GM18861 (cell line): ENCODE measurements at regions not wholly inside any gene's neighbourhood (a gene's known extent, or its start where the extent isn't known, plus 50 kb on each side); places are given as distances from the start of the nearest gene placed in this dataset.

Experiments
- ATAC-seq: cut with Tn5 transposase; IDR thresholded peaks from one replicate; pipeline ENCODE4 v1.9.1; 2021; ENCODE audit not compliant: unreplicated experiment

DNA sequence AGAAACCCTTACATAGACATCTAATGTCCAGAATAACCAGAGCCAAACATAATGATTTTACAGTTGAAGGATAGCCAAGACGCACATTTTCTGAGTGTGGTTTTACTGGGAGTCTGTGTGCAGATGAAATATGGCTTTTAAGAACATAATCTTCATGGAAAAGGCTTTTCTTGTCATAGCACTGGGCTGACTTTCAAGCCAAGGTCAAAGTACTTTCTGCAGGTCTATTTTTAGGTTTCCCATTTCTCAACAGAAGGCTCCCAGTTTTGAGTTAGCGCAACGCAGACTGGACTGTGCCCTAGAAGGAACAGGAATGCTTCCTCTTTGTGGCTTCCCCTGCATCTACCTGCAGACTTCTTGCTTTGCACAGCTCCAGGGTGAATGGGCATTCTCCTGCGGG, 92.3 kb upstream of the UPP2 start:
- no peak for ATAC-seq

DNA sequence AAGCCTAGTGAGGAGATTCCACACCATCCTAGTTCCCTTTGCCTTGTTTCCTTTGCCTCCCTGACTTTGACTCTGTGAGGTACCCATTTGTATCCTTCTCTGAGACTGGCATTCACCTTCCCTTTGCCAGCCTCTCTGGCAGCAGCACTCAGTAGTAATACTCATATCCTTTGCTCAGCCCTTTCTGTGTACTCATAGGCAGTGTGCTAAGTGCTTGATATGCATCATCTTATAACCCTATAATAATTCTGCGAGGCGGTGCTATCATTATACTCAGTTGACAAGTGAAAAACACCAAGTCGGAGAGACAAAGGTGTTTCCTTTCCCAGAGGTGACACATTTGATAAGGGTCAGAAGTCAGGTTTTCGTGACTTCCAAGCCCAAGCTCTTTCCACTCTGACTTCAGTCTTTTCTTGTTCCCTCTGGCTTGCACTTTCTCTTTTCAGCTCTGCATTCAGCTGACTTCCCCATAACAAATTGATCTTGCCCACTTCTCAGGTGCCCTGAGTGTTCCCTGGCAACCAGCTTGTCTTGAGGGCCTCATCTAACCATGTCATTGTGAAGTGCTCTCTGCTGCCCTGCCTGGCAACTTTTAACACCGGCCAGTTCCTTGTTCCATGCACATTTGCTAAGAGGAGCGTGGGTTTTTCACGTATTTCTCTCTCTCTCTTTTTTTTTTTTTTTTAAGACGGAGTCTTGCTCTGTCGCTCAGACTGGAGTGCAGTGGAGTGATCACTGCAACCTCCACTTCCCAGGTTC, 94.5 kb upstream of the UPP2 start:
- ATAC-seq = no peak

DNA sequence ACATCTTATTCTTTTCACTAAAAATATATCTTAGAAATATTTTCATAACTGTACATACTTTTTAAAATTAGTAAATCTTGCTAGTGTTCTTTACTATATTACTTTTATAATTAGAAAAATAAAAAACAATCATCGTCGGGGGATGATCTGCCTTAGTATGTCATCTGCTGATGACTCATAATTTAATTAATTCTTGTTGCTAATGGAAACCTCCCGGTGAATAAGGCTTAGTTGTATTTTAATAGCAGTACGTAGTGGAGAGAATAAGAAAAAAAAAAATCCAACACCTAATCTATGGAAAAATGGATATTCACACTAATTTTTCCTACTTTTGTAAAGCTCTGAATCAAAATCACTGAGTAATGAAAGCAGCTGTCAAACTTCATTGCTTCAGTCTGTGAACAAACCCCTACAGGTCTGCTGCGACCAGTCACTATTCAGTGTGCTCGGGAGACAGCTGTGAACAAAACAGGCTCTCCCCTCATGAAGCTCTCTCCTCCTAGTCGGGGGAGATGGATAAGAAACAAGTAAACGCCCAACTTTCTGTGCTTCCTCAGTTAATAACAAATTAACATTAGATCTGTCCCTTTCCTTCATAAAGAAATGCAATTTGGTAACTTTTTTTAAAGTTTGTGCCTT, 97.4 kb upstream of the UPP2 start:
- no peak for ATAC-seq

DNA sequence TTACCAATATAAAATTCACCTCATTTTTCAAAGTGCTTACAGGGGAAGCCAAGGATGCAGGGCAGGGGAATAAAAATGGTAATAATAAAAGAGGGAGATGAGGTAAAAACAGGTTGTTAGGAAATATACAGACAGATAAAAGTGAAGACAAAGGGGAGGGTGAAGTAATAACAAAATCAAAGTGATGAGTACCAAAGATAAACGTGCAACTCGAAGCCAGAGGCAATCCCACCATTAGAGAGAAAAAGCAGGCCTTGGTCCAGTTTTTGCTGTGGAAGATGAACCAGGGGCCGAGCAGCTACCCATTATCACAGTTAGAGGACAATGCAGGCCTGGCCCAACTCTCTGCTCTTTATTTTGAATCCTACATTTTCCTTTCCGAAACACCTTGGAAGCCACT, 99.6 kb upstream of the UPP2 start:
- ATAC-seq = no peak

DNA sequence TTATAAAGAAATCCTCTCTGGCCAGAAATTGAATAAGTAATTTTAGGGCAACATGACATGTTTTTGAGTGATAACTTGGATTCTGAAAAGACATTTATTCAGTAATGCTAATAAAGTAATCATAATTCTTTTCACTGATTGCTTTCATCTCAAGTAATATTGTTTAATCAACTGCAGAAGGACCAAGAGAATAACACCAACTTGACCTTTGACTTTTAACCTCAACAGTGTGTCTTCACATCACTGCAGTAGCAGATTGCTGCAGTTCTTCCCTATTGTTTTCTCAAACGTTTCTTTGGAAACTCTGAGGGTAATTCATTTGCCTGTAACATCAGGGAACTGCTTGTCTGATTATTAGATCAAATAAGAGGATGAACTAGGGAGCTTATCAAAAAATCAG, 104.9 kb upstream of the UPP2 start:
- ATAC-seq = no peak

DNA sequence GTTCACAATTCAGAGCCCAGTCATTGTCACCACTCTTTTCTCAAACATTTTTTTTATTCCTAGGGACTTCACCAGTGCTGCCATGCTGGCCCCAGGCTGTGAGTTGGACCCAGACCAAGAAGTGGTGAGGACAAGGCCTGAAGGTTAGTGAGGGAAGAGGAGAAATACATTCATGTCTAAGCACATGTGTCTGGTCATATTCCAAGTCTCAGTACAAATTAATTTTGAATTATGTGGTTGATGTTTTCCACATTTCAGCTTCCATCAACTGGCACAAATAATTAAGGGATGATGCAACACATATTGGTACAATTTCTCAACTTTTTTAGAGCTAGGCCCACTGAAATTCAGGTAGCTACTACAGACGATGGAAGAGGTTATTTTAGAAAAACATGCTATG, 106.6 kb upstream of the UPP2 start:
- no peak for ATAC-seq

DNA sequence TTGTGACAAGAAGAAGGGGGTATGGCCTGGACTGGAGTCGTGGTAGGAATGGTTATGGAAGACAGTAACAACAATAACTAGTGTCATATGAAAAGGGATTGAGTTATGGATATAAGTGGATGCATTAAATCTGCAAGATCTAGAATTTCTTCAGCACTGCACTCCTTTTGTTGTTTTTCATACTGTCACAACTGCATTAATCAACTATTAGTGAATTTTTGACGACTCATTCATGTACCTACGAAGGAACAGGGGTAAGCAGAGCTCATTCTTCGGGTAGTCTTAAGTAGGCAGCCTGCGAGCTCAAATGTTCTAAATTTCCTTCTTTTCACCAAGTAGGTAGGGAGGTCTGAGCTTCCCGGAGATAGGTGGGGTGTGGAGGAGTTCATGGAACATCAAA, 109.7 kb upstream of the UPP2 start:
- ATAC-seq = no peak

DNA sequence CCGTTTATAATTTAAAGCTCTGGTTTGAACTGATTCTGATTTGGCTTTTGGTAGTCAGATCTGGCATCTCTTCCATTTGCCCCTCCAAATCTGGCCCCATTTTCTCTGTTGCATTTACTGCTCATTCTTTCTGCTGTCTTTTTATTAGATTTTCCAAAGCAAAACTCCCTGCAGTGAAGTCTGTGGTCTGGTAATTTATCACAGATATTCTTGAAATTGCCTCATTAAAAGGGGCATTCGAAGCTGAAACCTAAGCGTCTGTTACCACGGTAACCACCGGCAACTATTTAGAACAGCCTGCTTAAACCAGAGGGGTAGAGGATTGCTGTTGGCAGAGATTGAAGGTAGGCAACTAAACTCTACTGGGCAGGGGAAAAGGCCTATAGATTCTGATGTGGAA, 111.5 kb upstream of the UPP2 start:
- ATAC-seq = no peak

DNA sequence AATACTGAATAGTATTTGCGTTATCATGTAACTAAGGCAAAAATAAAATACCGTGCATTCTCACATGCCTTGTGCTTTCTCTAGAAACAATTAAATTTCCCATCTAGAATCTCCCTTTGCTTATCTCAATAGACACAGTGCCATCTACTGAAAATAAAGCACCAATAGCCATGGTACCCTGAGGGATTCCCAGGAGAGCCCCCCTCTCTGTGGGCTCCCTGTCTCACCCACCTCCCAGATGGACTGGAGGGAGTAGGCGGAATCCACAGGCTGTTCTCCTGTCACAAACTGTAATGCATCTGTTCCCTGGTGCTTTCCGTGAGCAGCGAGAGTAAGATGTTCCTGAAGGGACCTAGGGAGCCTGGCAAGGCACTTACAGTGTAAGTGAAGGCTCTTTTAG, 112.4 kb upstream of the UPP2 start:
- no peak for ATAC-seq

DNA sequence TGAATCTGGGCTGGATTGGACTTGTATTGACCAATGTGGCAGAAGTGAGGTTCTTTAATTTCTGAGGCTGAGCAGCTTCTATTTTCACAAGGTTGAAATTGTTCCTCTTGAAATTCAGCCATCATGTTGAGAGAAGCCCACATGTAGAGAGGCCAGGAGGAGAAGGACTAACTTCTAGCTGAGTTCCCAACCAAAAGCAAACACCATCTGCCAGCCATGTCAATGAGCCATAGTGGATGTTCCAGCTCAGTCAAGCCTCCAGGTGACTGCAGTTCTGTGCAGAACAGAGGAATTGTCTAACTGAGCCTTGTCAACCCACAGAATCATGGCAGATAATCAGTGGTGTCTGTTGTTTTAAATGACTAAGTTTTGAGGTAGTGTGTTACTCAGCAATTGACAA, 110.6 kb upstream of the ACVR1 start:
- no peak for ATAC-seq

DNA sequence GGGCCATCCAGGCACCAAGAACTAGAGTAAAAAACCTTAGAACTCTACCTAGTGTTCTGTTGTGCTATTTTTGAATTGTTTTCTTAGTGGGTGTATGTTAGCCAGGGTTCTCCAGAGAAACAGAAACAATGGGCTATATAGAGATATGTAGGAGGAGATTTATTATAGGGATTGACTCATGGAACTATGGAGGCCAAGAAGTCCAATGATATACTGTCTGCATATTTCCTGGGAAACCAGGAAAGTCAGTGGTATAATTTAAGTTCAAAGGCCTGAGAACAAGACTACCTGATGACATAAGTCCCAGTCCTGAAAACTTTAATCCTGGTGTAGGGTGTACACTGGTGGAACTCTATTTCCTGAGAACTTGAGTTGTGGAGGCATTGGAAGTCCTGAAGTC, 108.7 kb upstream of the ACVR1 start:
- no peak for ATAC-seq

DNA sequence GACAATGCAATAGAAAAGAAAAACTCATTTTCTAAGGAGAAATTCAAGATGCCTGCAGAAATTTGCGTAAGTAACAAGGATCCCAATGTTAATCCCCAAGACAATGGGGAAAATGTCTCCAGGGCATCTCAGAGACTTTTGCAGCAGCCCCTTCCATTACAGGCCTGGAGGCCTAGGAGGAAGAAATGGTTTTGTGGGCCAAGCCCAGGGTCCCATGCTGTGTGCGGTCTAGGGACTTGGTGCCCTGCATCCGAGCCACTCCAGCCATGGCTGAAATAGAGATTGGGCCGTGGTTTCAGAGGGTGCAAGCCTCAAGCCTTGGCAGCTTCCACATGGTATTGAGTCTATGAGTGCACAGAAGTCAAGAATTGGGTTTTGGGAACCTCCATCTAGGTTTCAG, 103.9 kb upstream of the ACVR1 start:
- no peak for ATAC-seq

DNA sequence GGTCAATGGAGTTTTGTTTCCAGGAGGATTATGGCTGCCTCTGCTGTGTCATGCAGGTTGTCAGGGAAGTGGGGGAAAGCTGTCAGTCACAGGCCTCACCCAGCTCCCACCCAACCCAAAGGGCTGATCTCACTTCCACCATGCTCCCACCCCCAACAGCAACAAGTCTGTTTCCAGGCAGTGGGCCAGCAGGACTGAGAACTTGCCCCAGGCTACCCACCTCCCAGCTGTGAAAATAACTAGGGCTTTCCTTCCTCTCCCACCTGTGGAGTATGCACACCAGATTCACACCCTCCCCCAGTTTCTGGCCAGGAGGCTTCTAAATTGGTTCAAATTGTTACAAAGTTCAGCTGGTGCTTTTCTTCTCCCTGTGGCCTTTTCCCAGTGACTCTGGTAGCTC, 95.6 kb upstream of the ACVR1 start:
- ATAC-seq = no peak

DNA sequence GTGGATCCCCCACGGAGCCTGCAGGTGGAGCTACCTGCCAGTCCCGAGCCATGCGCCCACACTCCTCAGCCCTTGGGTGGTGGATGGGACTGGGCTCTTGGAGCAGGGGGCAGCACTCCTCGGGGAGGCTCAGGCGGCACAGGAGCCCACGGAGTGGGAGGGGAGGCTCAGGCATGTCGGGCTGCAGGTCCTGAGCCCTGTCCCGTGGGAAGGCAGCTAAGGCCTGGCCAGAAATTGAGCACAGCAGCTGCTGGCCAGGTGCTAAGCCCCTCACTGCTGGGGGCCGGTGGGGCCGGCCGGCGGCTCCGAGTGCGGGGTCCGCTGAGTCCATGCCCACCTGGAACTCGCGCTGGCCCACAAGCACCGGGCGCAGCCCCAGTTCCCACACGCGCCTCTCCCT, 91.7 kb upstream of the ACVR1 start:
- no peak for ATAC-seq

DNA sequence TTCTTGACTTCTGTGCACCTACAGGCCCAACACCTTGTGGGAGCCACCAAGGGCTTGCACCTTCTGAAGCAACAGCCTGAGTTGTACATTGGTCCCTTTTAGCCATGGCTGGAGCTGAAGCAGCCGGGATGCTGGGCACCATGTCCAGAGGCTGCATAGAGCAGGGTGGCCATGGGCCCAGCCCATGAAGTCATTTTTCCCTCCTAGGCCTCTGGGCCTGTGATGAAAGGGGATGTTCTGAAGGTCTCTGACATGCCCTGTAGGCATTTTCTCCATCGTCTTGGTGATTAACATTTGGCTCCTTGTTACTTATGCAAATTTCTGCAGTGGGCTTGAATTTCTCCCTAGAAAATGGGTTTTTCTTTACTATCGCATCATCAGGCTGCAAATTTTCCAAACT, 83.1 kb upstream of the ACVR1 start:
- no peak for ATAC-seq

DNA sequence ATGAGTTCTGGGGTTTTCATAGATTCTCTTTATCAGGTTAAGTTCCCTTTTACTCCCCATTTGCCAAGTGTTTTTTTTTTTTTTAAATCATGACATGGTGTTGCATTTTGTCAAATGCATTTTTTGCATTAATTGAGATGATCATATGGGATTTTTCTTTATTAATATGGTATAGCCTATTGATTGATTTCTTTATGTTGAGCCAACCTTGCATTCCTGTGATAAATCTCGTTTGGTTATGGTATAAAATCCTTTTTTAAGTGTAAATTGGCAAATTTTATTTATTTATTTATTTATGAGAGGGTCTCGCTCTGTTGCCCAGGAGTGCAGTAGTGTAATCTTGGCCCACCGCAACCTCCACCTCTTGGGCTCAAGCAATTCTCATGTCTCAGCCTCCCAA, 81.5 kb upstream of the ACVR1 start:
- ATAC-seq = no peak

DNA sequence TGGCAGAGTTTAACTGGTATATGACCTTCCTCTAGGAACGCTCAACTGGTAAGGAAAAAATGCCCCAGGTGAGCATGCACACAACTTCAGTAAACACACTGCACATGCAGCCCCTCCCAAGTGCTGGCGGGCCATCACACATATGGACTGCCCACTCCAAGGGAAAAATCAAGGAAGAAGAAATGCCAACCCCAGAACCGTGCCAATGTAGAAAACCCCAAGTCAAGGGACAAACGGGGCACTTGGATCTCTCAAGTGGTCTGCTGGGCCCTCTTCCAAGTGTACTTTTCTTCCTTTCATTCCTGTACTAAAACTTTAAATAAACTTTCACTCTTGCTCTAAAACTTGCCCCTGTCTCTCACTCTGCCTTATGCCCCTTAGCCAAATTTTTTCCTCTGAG, 76.4 kb upstream of the ACVR1 start:
- no peak for ATAC-seq

DNA sequence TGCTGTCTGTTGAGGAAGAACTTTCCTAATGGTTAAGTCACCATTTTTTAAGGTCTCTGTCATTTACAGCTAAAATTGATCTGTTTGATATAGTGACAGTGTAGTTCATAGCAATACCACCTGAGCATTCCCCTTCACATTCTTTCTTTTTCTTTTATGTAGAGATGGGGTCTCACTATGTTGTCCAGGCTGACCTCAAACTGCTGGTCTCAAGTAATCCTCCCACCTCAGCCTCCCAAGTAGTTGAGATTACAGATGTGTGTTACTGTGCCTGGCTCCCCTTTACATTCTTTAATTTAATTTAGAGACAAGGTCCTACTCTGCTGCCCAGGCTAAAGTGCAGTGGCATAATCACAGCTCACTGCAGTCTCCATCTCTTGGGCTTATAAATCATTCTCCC, 72.7 kb upstream of the ACVR1 start:
- ATAC-seq = no peak

DNA sequence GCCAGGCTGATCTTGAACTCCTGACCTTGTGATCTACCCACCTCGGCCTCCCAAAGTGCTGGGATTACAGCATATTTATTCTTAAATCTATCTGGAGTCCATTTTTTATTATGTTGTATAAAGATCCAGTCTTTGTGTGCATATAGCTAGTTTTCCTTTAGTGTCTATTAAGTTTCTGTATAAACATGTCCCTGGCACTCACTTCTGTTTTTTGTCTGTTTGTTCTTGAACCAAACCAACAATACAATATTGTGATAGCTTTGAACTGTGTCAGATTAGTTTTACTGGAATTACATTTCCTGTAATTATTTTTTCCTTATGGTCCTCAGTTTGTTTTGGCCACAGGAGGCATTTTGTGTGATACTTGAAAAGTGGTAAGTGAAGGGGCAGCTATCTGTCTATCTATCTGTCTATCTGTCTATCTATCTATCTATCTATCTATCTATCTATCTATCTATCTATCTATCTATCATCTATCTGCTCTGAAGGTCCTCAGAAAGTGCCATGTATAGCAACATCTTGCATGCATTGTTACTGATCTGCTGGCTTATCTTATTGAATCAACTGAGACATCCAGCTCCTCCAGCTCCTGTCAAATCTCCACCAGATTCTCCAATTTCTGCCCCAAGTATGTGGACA, 70.9 kb upstream of the ACVR1 start:
- no peak for ATAC-seq

DNA sequence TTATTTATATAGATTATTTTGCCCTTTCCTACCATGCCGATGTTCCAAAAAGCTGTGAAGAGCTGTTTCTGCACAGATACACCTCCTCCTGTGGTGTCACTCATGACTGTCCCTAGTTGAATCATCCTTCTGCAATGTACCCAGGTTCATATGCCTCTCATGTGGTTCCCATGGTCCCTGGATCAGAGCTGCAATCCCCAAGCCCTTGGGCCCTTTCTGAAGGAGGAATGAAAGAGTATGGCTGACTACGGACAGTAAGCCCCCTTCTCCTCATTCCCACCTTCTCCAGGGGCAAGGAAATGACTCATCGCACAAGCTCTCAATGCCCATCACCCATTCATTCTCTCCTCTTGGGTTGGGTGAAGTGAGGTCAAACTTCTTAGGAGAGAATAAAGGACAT, 63.9 kb upstream of the ACVR1 start:
- ATAC-seq = no peak

DNA sequence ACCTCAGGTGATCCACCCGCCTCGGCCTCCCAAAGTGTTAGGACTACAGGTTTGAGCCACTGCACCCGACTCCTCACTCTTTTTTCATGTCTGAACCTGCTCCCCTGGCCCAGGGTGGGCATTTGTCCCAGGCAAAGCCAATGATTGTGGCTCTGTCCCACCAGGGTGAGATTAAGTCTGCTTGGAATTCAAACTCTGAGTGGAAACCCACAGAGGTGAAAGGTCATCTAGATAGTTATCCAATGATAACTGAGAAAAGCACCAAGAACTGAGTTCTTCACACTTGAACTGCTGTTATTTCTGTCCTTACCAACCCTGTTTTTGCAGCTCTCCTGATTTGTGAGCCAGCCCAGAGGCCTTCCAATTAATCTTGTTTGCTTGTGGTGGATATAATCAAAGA, 62.4 kb upstream of the ACVR1 start:
- no peak for ATAC-seq

DNA sequence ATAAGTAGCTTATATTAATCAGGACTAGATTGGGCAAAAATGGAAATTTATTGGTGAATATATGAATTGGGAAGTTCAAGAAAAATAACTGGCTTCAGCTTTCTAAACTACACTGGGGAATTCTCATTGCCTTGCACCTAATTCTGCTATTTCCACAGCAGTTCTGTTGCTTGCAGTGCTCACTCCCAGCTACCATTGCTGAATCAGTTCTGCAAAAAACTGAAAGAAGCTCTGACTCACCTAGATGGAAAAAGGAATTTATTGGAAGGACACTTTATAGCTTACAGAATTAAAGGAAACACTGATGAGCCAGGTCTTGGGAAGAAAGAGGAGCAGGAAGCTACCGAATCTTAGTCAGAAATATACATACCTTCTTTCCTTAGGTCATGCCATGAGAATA, 60.3 kb upstream of the ACVR1 start:
- no peak for ATAC-seq
